ENCODE measurements at regions not wholly inside any gene's neighbourhood (a gene's known extent, or its start where the extent isn't known, plus 50 kb on each side); places are given as distances from the start of the nearest gene placed in this dataset.

GRCh38 chr6:155995281-155995680 is 539.6 kb upstream of the NOX3 start:
- TF ChIP-seq, protein P1, sequence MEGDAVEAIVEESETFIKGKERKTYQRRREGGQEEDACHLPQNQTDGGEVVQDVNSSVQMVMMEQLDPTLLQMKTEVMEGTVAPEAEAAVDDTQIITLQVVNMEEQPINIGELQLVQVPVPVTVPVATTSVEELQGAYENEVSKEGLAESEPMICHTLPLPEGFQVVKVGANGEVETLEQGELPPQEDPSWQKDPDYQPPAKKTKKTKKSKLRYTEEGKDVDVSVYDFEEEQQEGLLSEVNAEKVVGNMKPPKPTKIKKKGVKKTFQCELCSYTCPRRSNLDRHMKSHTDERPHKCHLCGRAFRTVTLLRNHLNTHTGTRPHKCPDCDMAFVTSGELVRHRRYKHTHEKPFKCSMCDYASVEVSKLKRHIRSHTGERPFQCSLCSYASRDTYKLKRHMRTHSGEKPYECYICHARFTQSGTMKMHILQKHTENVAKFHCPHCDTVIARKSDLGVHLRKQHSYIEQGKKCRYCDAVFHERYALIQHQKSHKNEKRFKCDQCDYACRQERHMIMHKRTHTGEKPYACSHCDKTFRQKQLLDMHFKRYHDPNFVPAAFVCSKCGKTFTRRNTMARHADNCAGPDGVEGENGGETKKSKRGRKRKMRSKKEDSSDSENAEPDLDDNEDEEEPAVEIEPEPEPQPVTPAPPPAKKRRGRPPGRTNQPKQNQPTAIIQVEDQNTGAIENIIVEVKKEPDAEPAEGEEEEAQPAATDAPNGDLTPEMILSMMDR (IDR thresholded peaks at IDR 0.05; ENCODE audit: poor library complexity, severe bottlenecking), result no peak
- TF ChIP-seq EZH2 (IDR thresholded peaks at IDR 0.05; ENCODE audit: borderline replicate concordance, insufficient read depth, low read length, poor library complexity, severe bottlenecking) (no peak), RAD21 (conservative IDR thresholded peaks at IDR 0.05) (no peak)

Measured in neural cell (in vitro differentiated cells).